ENCODE measurements at regions not wholly inside any gene's neighbourhood (a gene's known extent, or its start where the extent isn't known, plus 50 kb on each side); places are given as distances from the start of the nearest gene placed in this dataset.

GRCh38 chr14:39956372-39956771, 524.1 kb upstream of the FBXO33 start:
- no peak for DNase-seq

DNA sequence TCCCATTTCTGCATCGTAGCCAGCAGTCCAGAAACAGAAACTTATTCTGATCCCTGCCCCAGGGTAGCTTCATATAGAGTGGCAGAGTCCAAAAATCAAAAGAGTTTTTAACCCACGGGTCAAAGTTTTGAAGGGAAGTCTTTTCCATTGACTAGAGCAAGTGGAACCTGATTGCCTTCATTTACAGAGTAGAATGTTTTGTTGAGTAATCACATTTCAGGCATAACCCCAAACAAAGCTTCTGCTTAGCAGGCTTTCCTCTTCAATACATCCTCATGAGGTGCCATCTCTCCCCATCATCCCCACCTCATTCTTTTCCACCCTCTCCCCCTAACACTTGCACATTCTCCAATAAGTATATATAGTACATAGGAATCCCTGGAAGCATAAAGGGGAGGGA, 516.0 kb upstream of the FBXO33 start:
- no peak for DNase-seq

DNA sequence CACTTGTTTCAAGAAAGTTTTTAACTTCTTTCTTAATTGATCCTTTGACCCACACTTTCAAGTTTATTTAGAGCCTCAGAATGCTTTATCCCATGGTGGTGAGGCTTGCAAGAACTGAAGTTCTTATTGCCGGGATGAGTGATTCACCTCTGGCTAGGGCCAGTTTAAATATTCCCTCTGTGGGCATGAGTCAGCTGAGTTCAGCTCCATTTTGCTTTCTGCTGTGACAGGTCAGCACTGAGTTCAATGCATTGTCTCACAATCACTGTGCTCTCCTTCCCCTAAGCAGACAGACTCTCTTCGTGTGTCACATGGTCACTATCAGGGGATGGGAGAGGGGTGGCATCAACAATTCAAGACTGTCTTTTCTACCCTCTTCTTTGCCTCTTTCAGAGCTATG, 514.6 kb upstream of the FBXO33 start:
- no peak for DNase-seq

- DNase-seq, result no peak
These were observed 506.8 kb upstream of the FBXO33 start for GRCh38 chr14:39939023-39939422.

DNA sequence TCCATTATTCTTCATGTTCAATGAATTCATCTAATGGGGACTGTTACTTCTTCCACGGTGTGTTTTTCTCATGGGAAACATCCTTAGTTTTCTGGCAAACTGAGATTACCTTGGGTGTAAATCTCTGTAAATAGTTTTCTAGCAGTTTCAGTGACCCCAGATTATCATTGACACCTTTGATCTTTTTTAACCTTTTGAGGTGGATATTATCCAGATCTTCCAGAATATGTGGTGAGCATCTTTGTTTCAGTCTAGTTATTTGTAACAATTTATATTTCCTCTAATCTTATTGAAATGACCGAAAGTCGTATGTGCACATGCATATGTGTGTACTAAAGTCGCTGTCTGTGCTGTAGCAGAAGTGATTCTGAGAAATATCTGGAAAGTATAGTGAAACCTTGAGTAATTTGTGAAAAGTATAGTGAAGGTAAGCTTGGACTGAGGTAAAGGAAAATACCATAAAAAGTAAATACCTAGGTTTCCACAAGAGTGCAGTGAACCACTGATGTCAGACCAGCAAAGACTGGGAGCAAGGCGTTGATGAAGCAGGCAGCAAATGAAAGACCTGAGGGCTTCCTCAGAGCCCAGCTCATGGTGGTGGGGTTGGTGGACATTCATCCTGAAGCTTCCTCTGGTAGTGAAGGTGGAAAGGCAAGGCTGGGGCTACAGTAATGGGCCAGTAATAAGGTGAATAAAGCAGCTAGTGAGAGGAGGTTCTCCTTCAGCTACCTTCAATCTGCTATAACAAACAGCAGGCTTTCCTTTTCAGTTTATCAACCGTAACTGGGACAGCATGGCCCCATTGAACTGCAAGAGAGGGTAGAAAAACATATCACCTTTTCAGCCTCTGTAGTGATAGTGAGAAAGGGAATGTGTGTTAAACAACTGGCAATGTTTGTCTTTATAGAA, 480.2 kb upstream of the FBXO33 start:
- DNase-seq, result no peak

DNA sequence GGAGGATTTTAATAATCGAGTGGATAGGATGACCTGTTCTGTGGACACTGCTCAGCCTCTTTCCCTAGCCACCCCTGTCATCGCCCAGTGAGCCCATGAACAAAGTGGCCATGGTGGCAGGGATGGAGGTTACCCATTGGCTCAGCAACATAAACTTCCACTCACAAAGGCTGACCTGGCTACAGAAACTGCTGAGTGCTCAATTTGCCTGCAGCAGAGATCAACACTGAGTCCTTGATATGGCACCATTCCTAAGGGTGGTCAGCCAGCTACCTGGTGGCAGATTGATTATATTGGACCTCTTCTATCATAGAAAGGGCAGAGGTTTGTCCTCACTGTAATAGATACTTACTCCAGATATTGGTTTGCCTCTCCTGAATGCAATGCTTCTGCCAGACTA, 465.4 kb upstream of the FBXO33 start:
- DNase-seq, result no peak

GRCh38 chr14:39890026-39890425, 457.8 kb upstream of the FBXO33 start:
- DNase-seq, result no peak

DNA sequence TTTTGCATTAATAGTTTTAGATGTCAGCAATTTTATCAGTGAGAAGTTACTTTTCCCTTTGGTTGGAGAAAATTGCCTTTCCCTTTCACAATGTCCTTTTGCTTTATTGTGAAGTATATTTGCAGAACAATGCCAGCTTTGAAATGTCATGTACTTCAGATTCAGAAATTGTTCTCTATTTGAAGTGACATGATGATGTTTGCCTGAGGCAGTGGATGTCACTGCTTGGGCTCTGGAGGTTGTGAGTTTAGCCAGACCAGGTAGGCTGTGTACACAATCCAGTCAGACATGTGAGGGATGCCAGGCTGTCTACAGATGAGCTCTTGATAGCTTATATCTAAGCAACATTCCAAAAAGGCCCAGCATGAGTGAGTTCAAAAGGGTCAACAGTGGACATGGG, 451.9 kb upstream of the FBXO33 start:
- no peak for DNase-seq

DNA sequence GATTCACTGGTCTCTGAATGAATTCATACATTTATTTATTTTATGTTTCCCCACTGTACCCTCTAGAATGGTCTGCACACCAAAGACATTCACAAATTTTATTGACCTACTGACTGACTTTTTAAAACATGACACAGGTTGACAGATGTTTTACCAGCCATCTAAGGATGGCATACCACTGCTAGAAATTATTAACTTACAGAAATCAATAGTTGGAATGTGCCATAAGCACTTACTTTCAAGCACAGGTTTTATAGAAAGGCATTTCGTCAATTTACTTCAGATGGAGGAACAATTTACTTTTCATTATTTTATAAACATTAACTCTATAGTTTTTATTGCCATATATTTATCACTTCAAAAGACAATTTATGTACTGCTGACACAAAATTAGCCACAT, 448.7 kb upstream of the FBXO33 start:
- DNase-seq, result no peak

DNA sequence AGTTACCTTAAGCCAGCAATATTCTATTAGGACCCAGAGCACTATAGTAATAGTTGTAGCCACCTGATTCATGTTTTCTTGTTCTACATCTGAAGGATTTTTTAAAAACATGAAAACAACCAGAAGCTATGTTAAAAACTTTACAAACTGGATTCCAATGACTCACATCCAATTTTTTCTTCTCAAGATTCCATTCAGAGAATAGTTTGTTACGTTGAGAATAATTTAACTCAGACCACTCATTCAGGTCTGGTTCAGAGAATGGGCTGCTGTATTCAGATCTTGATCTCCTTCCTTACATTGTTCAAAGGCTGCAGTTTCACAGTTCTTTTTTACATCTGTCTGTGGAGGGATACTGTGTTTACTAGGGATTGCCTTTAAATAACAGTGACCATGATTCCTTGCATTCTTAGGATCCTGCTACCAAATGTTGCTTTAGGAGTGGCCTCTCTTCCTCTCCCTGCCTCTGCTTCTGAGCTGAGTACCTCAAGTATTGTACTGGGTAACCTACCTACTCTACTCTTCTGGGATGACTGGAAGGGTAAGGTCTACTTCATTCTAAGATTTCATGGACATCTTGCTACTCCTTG, 448.0 kb upstream of the FBXO33 start:
- no peak for DNase-seq

DNA sequence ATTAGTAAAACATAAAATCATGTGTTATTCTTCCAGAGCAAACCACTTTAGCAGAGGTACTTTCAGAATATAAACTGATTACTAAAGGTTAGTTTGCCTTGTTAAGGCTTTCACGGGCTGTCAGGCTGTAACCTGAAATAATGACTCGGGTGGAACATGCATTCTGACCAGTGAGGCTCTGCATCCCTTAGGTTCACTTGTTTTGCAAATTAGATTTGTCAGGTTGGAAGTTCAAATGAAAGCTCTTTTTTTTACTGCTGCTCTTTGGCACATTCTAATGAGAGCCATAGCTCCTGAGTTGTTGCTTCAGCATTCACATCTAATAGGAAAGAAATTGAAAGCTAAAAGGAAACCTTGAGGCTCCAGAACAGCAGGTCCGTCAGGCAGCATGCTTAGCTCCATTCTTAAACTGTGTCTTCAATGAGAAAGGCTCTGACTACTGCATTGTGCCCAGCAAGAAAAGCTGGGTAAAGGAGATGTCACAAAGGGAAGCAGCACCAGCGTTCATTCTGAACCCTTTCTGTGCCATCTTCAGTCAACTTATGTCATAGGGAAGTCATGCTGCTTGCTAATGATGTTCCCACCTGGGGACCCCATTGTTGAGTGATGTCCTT, 445.5 kb upstream of the FBXO33 start:
- DNase-seq, result no peak

GRCh38 chr14:39876916-39877315, 444.7 kb upstream of the FBXO33 start:
- DNase-seq, result no peak

GRCh38 chr14:39875028-39875427, 442.8 kb upstream of the FBXO33 start:
- DNase-seq, result no peak

DNA sequence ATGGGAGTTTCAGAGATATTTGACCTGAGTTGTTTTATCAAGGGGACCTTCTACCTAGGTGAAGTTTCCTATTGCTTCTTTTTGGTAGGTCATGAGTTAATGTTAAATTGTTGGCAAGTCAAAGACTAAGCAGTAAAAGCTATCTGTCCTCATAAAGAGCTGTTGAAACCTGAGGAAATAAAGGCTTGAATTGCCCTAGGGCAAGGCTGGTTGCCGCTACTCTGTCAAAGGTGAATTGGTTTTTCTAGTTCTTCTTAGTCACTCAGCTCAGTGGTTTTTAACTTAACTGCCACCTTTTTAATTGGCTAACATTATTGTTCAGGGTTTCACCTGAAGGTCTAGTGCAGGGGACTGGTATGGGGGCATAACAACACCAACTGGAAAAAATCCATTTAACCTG, 441.6 kb upstream of the FBXO33 start:
- DNase-seq, result no peak

- no peak for DNase-seq
These were observed 436.7 kb upstream of the FBXO33 start for GRCh38 chr14:39868949-39869348.

- DNase-seq, result no peak
These were observed 436.0 kb upstream of the FBXO33 start for GRCh38 chr14:39868251-39868650.

GRCh38 chr14:39863441-39863840, 431.2 kb upstream of the FBXO33 start:
- DNase-seq, result no peak

DNA sequence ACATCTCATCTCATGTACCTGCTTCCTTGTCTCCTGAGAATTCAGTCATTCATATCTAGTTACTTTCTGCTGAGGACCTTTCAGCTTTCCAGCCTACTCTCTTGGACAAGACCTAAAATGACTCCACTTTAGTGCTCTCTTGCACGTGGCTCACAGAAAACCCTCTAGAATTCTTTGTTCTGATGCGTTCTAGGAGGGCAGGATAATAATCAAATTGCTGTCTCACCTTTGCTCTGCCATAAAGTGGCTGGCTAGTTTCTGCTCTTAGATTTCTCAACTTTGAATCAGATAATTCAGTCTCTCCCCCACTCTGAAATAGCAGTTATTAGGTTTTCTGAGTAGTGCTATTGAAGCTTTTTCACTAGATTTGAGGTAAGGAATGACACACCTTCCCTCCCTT, 429.5 kb upstream of the FBXO33 start:
- no peak for DNase-seq

- no peak for DNase-seq
These were observed 429.0 kb upstream of the FBXO33 start for GRCh38 chr14:39861229-39861600.

DNA sequence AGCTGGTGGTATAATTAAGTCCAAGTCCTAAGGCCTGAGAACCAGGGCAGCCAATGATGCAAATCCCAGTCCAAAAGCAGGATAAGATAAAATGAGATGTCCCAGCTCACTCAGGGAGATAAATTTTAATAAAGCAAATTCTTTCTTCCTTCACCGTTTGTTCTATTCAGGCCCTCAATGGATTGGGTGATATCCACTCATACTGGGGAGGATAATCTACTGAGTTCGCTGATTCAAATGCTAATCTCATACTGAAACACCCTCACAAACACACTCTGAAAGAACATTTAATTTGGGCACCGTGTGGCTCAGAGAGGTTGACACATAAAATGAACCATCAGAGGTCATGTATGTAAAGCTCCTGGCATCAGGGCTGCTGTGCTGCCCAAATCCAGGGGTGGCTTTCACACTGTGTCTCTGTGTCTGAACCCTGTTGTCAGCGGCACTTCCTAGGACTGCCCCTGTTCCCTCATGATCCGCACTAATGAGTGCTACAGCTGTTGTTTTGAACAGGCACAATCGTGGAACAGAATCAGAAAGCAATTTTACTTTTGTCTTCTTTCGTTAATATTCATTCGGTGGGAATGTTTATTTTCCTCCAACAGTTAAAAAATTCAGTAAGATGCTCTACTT, 428.5 kb upstream of the FBXO33 start:
- no peak for DNase-seq

GRCh38 chr14:39859314-39859713, 427.1 kb upstream of the FBXO33 start:
- no peak for DNase-seq

- no peak for DNase-seq
These were observed 425.3 kb upstream of the FBXO33 start for GRCh38 chr14:39857376-39858055.

DNA sequence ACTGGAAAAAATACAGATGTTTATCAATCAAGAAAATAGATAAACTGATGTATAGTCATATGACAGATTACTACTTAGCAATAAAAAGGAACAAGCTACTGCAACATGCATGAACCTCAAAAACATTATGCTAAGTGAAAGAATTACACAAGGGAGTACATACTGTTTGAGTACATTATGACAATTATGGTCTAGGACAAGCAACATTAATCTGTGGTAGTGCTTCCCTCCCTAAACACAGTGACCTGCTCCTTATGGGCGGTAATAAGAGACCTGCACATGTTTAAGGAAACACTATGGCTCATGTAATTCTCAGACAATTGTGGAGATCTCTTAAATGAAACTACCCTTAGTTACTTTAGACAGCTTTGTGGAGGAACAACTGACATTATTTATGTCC, 421.2 kb upstream of the FBXO33 start:
- DNase-seq, result no peak
